GM19438 (cell line): ENCODE measurements at regions not wholly inside any gene's neighbourhood (a gene's known extent, or its start where the extent isn't known, plus 50 kb on each side); places are given as distances from the start of the nearest gene placed in this dataset.
"Not testable (repeated sequence)": the region's sequence is repeated elsewhere in the genome, so short reads cannot be mapped to it uniquely, and the experiment has no call there.

Experiments
- ATAC-seq: cut with Tn5 transposase; IDR thresholded peaks from one replicate; pipeline ENCODE4 v1.9.1; 2021; ENCODE audit warnings: low read depth; ENCODE audit not compliant: unreplicated experiment

DNA sequence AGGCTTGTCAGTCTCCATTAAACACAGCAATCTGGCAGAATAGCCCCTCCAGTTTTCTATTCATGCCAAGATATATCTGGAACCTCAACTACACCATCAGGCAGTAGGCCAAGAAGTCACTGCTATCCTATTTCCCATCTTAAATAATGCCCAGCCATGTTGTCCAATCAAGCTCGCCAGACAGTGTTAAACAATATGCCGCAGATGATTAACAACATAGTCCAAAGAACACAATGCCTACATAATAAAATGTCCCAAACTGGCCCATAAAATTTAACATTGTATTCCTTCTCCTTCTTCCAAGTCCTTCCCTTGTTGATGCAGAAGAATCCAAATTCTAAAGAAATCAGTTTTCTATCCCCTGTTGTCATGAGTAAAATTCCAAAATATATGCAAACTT is 427.4 kb upstream of the PPP2R3A start:
- no peak for ATAC-seq

- no peak for ATAC-seq
Measured at GRCh38 chr3:135539351-135539750, 426.2 kb upstream of the PPP2R3A start.

DNA sequence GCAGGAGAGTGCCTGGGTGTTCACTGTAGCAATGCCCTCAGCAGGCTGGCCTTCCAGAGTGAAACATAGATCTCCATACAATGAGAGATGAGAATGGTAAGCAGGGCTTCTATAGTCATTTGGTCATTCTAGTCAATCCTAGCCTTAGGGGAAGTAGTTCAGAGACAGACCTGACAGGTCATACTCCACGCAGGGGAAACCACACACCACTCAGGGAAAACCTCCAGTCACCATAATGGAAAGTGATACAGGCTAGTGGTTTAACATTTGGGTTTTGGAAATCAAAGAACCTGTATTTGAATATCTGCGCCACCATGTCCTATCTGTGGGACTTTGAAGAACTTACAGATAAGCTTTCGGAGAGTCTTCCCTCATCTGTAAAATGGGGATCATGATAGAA is 425.7 kb upstream of the PPP2R3A start:
- ATAC-seq: no peak

GRCh38 chr3:135549928-135550494 is 415.5 kb upstream of the PPP2R3A start:
- no peak for ATAC-seq

DNA sequence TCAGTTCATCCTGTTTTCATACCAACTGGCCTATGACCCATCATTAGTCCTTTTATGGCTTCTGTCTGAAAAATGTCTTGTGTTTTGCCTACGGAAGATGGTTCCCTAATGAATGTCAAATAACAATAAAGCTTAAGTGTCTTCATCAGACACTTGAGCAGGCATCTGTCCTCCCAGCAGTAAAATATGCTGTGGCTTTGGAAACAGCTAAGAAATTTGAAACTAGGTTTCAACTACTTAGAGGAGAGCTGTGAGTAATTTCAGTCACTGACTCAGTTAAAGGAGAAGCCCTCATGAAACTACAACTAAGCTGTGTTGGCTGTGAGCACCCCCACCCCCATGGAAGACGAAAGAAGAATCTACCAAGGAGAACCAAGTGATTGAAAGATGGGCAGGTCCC is 409.4 kb upstream of the PPP2R3A start:
- ATAC-seq: no peak

- no peak for ATAC-seq
Measured at GRCh38 chr3:135558150-135558783, 407.3 kb upstream of the PPP2R3A start.

GRCh38 chr3:135558906-135559305 is 406.6 kb upstream of the PPP2R3A start:
- ATAC-seq: no peak

DNA sequence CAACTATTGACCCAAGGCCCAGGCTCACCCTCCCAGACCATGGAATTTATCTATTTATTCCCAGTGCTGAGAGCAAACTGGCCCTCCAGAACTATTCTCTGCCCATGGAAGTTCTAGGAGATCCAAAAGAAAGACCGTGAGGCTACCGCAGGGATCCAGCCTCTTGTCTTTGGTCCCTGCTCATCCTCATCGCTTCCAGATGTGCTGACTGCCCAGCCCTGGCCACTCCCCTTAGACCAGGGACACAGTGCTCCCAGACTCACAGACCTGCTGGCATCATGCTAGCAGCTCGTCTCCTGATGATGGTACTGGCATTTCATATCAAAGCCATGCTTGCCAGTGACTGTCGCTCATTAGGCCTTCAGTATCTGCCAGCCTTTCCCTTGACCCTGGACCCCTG is 405.7 kb upstream of the PPP2R3A start:
- no peak for ATAC-seq

- ATAC-seq: no peak
Measured at GRCh38 chr3:135560847-135561246, 404.7 kb upstream of the PPP2R3A start.

GRCh38 chr3:135564696-135565095 is 400.8 kb upstream of the PPP2R3A start:
- no peak for ATAC-seq

DNA sequence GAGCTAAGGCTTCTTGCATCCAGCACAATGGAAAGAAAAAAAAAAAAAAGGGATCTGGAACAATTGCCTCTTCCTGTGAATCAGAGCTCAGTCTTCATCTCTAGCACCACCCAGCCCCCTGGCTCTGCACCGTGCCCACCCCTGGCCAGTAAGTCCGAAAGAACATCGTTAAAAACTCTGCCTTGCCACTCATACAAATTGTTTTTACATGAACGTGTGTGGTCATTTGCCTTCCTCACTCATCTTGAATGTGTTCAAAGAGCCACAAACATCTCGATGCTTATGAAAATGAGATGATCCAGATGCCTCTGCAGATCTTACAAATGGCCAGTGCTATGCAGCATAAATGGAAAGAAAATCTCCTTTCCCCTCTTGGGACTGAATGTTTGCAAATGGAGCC is 400.0 kb upstream of the PPP2R3A start:
- no peak for ATAC-seq

GRCh38 chr3:135567223-135567622 is 398.3 kb upstream of the PPP2R3A start:
- ATAC-seq: no peak

GRCh38 chr3:135576751-135577150 is 388.8 kb upstream of the PPP2R3A start:
- no peak for ATAC-seq

- ATAC-seq: no peak
Measured at GRCh38 chr3:135581806-135582205, 383.7 kb upstream of the PPP2R3A start.

- ATAC-seq: no peak
Measured at GRCh38 chr3:135582800-135583199, 382.7 kb upstream of the PPP2R3A start.

DNA sequence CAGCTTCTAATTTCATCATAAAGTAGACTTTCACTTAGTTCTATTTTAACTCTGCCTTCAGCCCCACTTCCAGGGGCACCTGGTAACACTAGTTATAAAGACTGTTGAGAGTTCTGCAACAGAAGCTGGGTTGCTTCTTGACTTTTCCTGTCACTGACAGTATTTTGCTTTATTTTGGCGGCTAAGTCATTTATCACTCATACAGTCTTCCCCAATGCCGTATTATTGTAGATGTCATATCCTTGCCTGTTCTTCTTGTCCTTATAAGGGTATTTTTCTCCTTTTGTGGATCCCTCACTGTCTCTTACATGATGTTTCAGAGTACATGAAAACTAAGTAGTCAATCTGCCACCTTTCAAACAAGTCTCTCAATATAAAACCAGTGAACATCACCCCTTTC is 369.0 kb upstream of the PPP2R3A start:
- no peak for ATAC-seq

- no peak for ATAC-seq
Measured at GRCh38 chr3:135597855-135598254, 367.7 kb upstream of the PPP2R3A start.

- ATAC-seq: no peak
Measured at GRCh38 chr3:135598597-135598996, 366.9 kb upstream of the PPP2R3A start.

- ATAC-seq: not testable (repeated sequence)
Measured at GRCh38 chr3:135604512-135604911, 361.0 kb upstream of the PPP2R3A start.

DNA sequence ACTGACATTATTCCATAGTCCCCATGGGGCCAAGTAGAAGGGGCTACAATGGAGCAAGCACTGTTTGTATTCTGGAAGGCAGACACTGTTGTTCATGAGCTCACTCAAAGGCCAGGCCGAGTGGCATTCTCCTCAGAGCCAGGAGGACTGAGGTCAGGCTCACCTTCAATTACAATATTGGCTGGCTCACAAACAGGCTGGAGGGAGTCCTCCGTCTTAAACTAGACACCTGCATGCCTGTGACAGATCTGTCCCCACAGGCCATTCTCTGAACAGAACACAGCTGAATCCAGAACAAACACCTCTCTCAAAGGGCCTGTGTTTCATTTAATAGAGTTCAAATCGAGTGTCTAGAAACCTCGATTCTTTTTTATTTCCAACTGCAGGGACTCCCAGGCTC is 347.4 kb upstream of the PPP2R3A start:
- ATAC-seq: no peak

DNA sequence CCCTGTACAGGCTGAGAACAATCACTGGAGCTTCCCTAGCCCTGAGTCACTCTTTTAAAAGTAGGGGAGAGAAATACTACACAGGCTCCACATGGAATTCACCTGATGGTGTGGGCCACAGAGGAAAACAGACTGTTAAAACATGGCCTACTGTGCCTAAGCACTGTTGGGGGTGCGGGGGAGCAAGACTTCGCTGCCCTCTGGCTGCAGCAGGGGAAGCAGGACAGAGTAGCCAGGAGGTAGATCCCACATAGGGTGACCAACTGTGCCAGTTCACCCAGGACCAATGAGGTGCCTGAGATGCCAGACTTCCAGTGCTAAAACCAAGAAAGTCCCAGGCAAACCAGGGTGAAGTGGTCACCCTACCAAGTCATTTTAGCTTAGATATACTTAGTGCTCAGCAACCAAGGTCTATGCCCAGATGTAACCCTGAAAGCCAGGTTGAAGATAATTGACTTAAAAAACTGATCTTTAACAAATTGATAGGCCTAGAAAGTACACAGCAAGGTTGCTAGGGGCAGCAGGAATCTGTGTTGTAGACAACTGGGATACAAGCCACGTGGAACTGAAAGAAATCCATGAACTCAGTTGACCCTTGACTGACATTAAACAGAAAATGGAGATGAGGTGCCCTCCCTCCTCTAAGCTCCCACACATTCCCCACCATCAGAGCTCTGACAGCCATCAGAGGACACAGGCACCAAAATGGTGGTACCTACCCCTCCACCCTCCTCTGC is 344.2 kb upstream of the PPP2R3A start:
- ATAC-seq: no peak

GRCh38 chr3:135622215-135622614 is 343.3 kb upstream of the PPP2R3A start:
- no peak for ATAC-seq
